ENCODE measurements at regions not wholly inside any gene's neighbourhood (a gene's known extent, or its start where the extent isn't known, plus 50 kb on each side); places are given as distances from the start of the nearest gene placed in this dataset.

GRCh38 chr16:9425236-9425635 is 333.8 kb downstream of the HAPSTR1 start:
- DNase-seq = no peak

- DNase-seq = no peak
These were observed 337.0 kb downstream of the HAPSTR1 start for GRCh38 chr16:9428355-9429005.

- no peak for DNase-seq
These were observed 338.3 kb downstream of the HAPSTR1 start for GRCh38 chr16:9429646-9430330.

- no peak for DNase-seq
These were observed 343.2 kb downstream of the HAPSTR1 start for GRCh38 chr16:9434659-9435058.

GRCh38 chr16:9436175-9436574 is 344.7 kb downstream of the HAPSTR1 start:
- no peak for DNase-seq

- DNase-seq = no peak
These were observed 345.7 kb downstream of the HAPSTR1 start for GRCh38 chr16:9437115-9437514.

- DNase-seq = no peak
These were observed 347.5 kb downstream of the HAPSTR1 start for GRCh38 chr16:9438991-9439390.

GRCh38 chr16:9441012-9441411 is 349.6 kb downstream of the HAPSTR1 start:
- DNase-seq = no peak

- no peak for DNase-seq
These were observed 352.4 kb downstream of the HAPSTR1 start for GRCh38 chr16:9443864-9444263.

- no peak for DNase-seq
These were observed 355.2 kb downstream of the HAPSTR1 start for GRCh38 chr16:9446471-9447194.

GRCh38 chr16:9447195-9447551 is 355.7 kb downstream of the HAPSTR1 start:
- DNase-seq = no peak

GRCh38 chr16:9447699-9448098 is 356.3 kb downstream of the HAPSTR1 start:
- DNase-seq = no peak

- DNase-seq = no peak
These were observed 358.2 kb downstream of the HAPSTR1 start for GRCh38 chr16:9449597-9449996.

- DNase-seq = no peak
These were observed 365.8 kb downstream of the HAPSTR1 start for GRCh38 chr16:9457215-9457614.

GRCh38 chr16:9458816-9459215 is 367.4 kb downstream of the HAPSTR1 start:
- no peak for DNase-seq

- no peak for DNase-seq
These were observed 371.5 kb downstream of the HAPSTR1 start for GRCh38 chr16:9462984-9463383.

- no peak for DNase-seq
These were observed 372.0 kb downstream of the HAPSTR1 start for GRCh38 chr16:9463461-9463860.

GRCh38 chr16:9465161-9465560 is 373.7 kb downstream of the HAPSTR1 start:
- no peak for DNase-seq

GRCh38 chr16:9469512-9469911 is 378.1 kb downstream of the HAPSTR1 start:
- no peak for DNase-seq

- DNase-seq = no peak
These were observed 385.3 kb downstream of the HAPSTR1 start for GRCh38 chr16:9476744-9477143.

- no peak for DNase-seq
These were observed 387.6 kb downstream of the HAPSTR1 start for GRCh38 chr16:9479008-9479407.

GRCh38 chr16:9480503-9480902 is 389.1 kb downstream of the HAPSTR1 start:
- no peak for DNase-seq

GRCh38 chr16:9481747-9482730 is 390.6 kb downstream of the HAPSTR1 start:
- no peak for DNase-seq

All from activated CD8-positive, alpha-beta memory T cell treated with anti-CD3 and anti-CD28 coated beads for 24 hours (primary cell).